Adrenal gland (tissue), 5 donors: ENCODE measurements at regions not wholly inside any gene's neighbourhood (a gene's known extent, or its start where the extent isn't known, plus 50 kb on each side); places are given as distances from the start of the nearest gene placed in this dataset.

ENCODE experiments used
- POLR2A ChIP-seq, 2 donors: fragments of 450-650 bp; IDR thresholded peaks; one replicate each; pipeline ENCODE4 v1.6.1; 2017; ENCODE audit warnings: antibody characterized with exemption in 2 of 2, mild to moderate bottlenecking in 2 of 2, moderate library complexity in 1 of 2
- TF ChIP-seq, protein P1 (sequence below), 6 experiments: fragments of 450-650 bp in 4 of 6; fragments of 200-600 bp in 2 of 6; sonication (generic) in 1 of 6; IDR thresholded peaks; 1 replicate in 5 of 6; 2 replicates in 1 of 6; pipeline versions ENCODE4 v1.5.1 to v1.8.0; 2016 to 2021; ENCODE audit warnings: antibody characterized with exemption in 6 of 6, mild to moderate bottlenecking in 2 of 6, moderate library complexity in 1 of 6
- donor health status: DM: no; HTN: no; CAD: no.

DNA sequence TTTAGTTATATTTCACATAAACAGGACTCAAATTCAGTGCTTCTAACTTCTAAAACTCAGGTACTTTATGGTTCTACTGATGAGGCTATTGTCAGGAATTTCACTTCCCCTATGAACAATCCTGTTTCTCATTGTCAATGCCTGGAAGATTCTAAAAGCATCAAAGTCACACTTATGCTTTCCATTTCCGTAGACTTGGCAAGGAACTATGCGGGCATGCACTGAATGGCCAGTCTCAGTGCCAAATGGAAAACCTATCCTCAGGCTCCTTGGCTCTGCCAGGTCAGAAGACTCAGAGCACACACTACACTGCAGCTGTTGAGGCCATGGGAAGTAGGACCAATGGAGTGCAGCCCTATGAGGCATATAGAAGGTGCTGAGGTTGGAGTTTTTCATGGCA is 97.0 kb upstream of the PTPN13 start:
- TF ChIP-seq, protein P1, sequence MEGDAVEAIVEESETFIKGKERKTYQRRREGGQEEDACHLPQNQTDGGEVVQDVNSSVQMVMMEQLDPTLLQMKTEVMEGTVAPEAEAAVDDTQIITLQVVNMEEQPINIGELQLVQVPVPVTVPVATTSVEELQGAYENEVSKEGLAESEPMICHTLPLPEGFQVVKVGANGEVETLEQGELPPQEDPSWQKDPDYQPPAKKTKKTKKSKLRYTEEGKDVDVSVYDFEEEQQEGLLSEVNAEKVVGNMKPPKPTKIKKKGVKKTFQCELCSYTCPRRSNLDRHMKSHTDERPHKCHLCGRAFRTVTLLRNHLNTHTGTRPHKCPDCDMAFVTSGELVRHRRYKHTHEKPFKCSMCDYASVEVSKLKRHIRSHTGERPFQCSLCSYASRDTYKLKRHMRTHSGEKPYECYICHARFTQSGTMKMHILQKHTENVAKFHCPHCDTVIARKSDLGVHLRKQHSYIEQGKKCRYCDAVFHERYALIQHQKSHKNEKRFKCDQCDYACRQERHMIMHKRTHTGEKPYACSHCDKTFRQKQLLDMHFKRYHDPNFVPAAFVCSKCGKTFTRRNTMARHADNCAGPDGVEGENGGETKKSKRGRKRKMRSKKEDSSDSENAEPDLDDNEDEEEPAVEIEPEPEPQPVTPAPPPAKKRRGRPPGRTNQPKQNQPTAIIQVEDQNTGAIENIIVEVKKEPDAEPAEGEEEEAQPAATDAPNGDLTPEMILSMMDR (IDR thresholded peaks at IDR 0.05): no peak
- no peak for TF ChIP-seq POLR2A (IDR thresholded peaks at IDR 0.05)
